ENCODE measurements at regions not wholly inside any gene's neighbourhood (a gene's known extent, or its start where the extent isn't known, plus 50 kb on each side); places are given as distances from the start of the nearest gene placed in this dataset.

GRCh38 chr4:177125656-177126055 is 184.0 kb upstream of the NEIL3 start:
- Histone ChIP-seq H3K27me3 (no peaks in the 10 kb centered on the region), H3K36me3 (no peaks in the 10 kb centered on the region), H3K9me3 (peaks cover 0 to 21% (median 15%) of the 10 kb centered on the region in 4 donors), H3K4me3 (no peak overlapping the region), H3K4me1 (no peaks in the 10 kb centered on the region), H3K27ac (no peak overlapping the region)
- no peak for DNase-seq
- TF ChIP-seq POLR2AphosphoS5 (IDR thresholded peaks at IDR 0.05), result no peak
- no peak for TF ChIP-seq EP300 (IDR thresholded peaks at IDR 0.05)
- TF ChIP-seq POLR2A (IDR thresholded peaks at IDR 0.05), result no peak
- TF ChIP-seq, protein P1, sequence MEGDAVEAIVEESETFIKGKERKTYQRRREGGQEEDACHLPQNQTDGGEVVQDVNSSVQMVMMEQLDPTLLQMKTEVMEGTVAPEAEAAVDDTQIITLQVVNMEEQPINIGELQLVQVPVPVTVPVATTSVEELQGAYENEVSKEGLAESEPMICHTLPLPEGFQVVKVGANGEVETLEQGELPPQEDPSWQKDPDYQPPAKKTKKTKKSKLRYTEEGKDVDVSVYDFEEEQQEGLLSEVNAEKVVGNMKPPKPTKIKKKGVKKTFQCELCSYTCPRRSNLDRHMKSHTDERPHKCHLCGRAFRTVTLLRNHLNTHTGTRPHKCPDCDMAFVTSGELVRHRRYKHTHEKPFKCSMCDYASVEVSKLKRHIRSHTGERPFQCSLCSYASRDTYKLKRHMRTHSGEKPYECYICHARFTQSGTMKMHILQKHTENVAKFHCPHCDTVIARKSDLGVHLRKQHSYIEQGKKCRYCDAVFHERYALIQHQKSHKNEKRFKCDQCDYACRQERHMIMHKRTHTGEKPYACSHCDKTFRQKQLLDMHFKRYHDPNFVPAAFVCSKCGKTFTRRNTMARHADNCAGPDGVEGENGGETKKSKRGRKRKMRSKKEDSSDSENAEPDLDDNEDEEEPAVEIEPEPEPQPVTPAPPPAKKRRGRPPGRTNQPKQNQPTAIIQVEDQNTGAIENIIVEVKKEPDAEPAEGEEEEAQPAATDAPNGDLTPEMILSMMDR (IDR thresholded peaks at IDR 0.05), result no peak
- intact Hi-C loops (cut with DNase I; ENCODE audit: low total_unique reads), result no loop called here
- WGBS, 5 donors, result 69 to 83% (median 75%) methylated on average over 3 of the region's 3 CpGs

DNA sequence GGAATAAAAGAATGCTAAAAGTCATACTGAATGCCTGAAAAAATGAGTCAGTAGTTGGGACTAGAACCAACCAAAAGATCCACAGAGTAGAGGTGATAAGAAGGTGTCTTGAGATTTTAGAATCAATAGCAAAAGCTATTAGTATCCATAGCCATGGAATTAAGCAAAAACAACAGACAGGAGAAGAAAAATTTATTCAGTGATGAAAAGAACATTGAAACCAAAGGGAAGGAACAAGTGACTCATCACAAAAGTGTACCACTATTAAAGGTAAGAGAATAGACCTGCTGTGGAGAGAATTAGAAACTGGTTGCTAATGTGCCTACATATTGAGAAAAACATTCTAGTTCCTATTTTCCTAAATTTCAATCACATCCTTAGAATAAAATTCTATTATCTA is 182.0 kb upstream of the NEIL3 start:
- intact Hi-C loops (cut with DNase I; ENCODE audit: low total_unique reads), result no loop called here
- H3K4me1 ChIP-seq, result no peaks in the 10 kb centered on the region
- H3K4me3 ChIP-seq, result no peak overlapping the region
- DNase-seq, result no peak
- H3K36me3 ChIP-seq, result no peaks in the 10 kb centered on the region
- no peaks in the 10 kb centered on the region for H3K27me3 ChIP-seq
- H3K9me3 ChIP-seq, result peaks cover 0 to 15% (median 13%) of the 10 kb centered on the region in 4 donors
- TF ChIP-seq EP300 (IDR thresholded peaks at IDR 0.05) (no peak), POLR2AphosphoS5 (IDR thresholded peaks at IDR 0.05) (no peak), POLR2A (IDR thresholded peaks at IDR 0.05) (no peak)
- TF ChIP-seq, protein P1 (IDR thresholded peaks at IDR 0.05), result no peak
- H3K27ac ChIP-seq, result no peak overlapping the region

GRCh38 chr4:177128306-177128705 is 181.4 kb upstream of the NEIL3 start:
- Histone ChIP-seq H3K4me1 (no peaks in the 10 kb centered on the region), H3K4me3 (no peak overlapping the region), H3K36me3 (no peaks in the 10 kb centered on the region), H3K27me3 (no peaks in the 10 kb centered on the region), H3K27ac (no peak overlapping the region), H3K9me3 (peaks cover 0 to 15% (median 13%) of the 10 kb centered on the region in 4 donors)
- no peak for DNase-seq
- TF ChIP-seq POLR2A (IDR thresholded peaks at IDR 0.05) (no peak), EP300 (IDR thresholded peaks at IDR 0.05) (no peak), POLR2AphosphoS5 (IDR thresholded peaks at IDR 0.05) (no peak)
- TF ChIP-seq, protein P1 (IDR thresholded peaks at IDR 0.05), result no peak
- 33 to 48% (median 45%) methylated on average over 1 of the region's 1 CpG for WGBS, 5 donors
- intact Hi-C loops (cut with DNase I; ENCODE audit: low total_unique reads), result no loop called here

- intact Hi-C loops (cut with DNase I; ENCODE audit: low total_unique reads), result no loop called here
- no peak overlapping the region for H3K27ac ChIP-seq
- H3K9me3 ChIP-seq, result peaks cover 0 to 15% (median 13%) of the 10 kb centered on the region in 4 donors
- H3K4me3 ChIP-seq, result no peak overlapping the region
- TF ChIP-seq POLR2A (IDR thresholded peaks at IDR 0.05) (no peak), POLR2AphosphoS5 (IDR thresholded peaks at IDR 0.05) (no peak), EP300 (IDR thresholded peaks at IDR 0.05) (no peak)
- TF ChIP-seq, protein P1 (IDR thresholded peaks at IDR 0.05), result no peak
- no peaks in the 10 kb centered on the region for H3K36me3 ChIP-seq
- DNase-seq, result no peak
- H3K27me3 ChIP-seq, result no peaks in the 10 kb centered on the region
- H3K4me1 ChIP-seq, result no peaks in the 10 kb centered on the region
These were observed 177.9 kb upstream of the NEIL3 start for GRCh38 chr4:177131736-177132135.
